ENCODE measurements at regions not wholly inside any gene's neighbourhood (a gene's known extent, or its start where the extent isn't known, plus 50 kb on each side); places are given as distances from the start of the nearest gene placed in this dataset.

GRCh38 chr2:151189125-151189524 is 72.5 kb downstream of the RBM43 start:
- Histone ChIP-seq H3K36me3 (ENCODE audit: control insufficient read depth in 2 of 2, insufficient read depth in 1 of 2, low read length in 2 of 2) (no peaks in the 10 kb centered on the region), H3K27ac (ENCODE audit: extremely low read depth, low read depth, low read length) (no peak overlapping the region), H3K4me1 (ENCODE audit: control insufficient read depth, insufficient read depth, low read length) (no peaks in the 10 kb centered on the region), H3K4me3 (ENCODE audit: low read depth, low read length) (no peak overlapping the region), H3K9me3 (ENCODE audit: control insufficient read depth, insufficient read depth, low read depth, low read length) (no peaks in the 10 kb centered on the region)
- CTCF ChIA-PET: interaction anchor here (0.6 kb wide), 1 partner anchor 48 kb away, joined by 3 read pairs; no protein-coding TSS in a partner anchor
- TF ChIP-seq ZNF610 (tag by site-specific recombination; IDR thresholded peaks at IDR 0.05; ENCODE audit: borderline replicate concordance) (no peak), ZNF202 (tag by site-specific recombination; IDR thresholded peaks at IDR 0.05; ENCODE audit: borderline replicate concordance) (no peak), ZSCAN23 (tag by site-specific recombination; IDR thresholded peaks at IDR 0.05) (no peak)
- POLR2A ChIA-PET: no interaction called here

- ChIA-PET CTCF (no interaction called here), POLR2A (no interaction called here)
- Histone ChIP-seq H3K9me3 (ENCODE audit: control insufficient read depth, insufficient read depth, low read depth, low read length) (no peaks in the 10 kb centered on the region), H3K4me3 (ENCODE audit: low read depth, low read length) (no peak overlapping the region), H3K4me1 (ENCODE audit: control insufficient read depth, insufficient read depth, low read length) (no peaks in the 10 kb centered on the region), H3K36me3 (ENCODE audit: control insufficient read depth in 2 of 2, insufficient read depth in 1 of 2, low read length in 2 of 2) (no peaks in the 10 kb centered on the region), H3K27ac (ENCODE audit: extremely low read depth, low read depth, low read length) (no peak overlapping the region)
- TF ChIP-seq ZNF658 (tag by site-specific recombination; IDR thresholded peaks at IDR 0.05) (no peak), GLI4 (tag by site-specific recombination; IDR thresholded peaks at IDR 0.05) (no peak), ELK4 (IDR thresholded peaks at IDR 0.05; ENCODE audit: borderline replicate concordance, low read depth, low read length) (no peak), SP3 (tag by site-specific recombination; IDR thresholded peaks at IDR 0.05) (no peak), PRDM4 (tag by site-specific recombination; IDR thresholded peaks at IDR 0.05) (no peak), ZNF600 (tag by site-specific recombination; IDR thresholded peaks at IDR 0.05) (no peak), OSR2 (tag by site-specific recombination; IDR thresholded peaks at IDR 0.05) (no peak), ZBTB20 (tag by site-specific recombination; IDR thresholded peaks at IDR 0.05) (no peak), ZSCAN5A (tag by site-specific recombination; IDR thresholded peaks at IDR 0.05) (no peak), ZSCAN4 (tag by site-specific recombination; IDR thresholded peaks at IDR 0.05) (no peak), ZNF664 (tag by site-specific recombination; IDR thresholded peaks at IDR 0.05) (no peak), ZSCAN23 (tag by site-specific recombination; IDR thresholded peaks at IDR 0.05) (no peak), ZNF776 (tag by site-specific recombination; IDR thresholded peaks at IDR 0.05; ENCODE audit: borderline replicate concordance) (no peak), ZEB2 (tag by site-specific recombination; IDR thresholded peaks at IDR 0.05) (no peak), TSHZ1 (tag by site-specific recombination; IDR thresholded peaks at IDR 0.05; ENCODE audit: borderline replicate concordance) (no peak)
Measured at GRCh38 chr2:151186011-151186410, 75.7 kb downstream of the RBM43 start.

All from HEK293 (cell line).